IPS-18c (cell line): ENCODE measurements at regions not wholly inside any gene's neighbourhood (a gene's known extent, or its start where the extent isn't known, plus 50 kb on each side); places are given as distances from the start of the nearest gene placed in this dataset.

Experiments used
- H3K4me3 ChIP-seq: 2 replicates; pipeline ENCODE4 v1.7.0; 2013; ENCODE audit warnings: low read depth, mild to moderate bottlenecking, low read length, moderate library complexity; ENCODE audit not compliant: insufficient read depth
- H3K9me3 ChIP-seq: one replicate; pipeline ENCODE4 v1.6.1; 2013; ENCODE audit warnings: mild to moderate bottlenecking, low read length, moderate library complexity; ENCODE audit not compliant: control insufficient read depth, insufficient read depth

DNA sequence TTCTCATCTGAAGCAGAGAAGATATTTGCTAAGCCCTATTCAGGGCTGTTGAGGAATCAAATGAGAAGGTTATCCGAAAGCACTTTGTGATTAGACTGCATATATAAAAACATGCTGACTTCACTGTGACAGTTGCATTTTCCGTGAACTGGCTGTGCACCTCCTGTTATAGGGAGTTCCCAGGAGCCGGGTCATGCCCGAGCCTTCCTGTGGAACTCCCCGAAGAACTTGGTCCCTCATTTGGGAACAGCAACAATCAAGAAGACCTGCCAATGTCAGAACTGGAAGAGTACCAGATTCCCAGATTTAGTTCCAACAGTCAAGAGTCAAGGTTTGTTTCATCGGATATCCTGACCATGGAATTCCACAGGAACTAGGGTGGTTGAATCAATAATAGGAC is 130.4 kb upstream of the RAI14 start:
- Histone ChIP-seq H3K9me3 (no peaks in the 10 kb centered on the region), H3K4me3 (no peak overlapping the region)

DNA sequence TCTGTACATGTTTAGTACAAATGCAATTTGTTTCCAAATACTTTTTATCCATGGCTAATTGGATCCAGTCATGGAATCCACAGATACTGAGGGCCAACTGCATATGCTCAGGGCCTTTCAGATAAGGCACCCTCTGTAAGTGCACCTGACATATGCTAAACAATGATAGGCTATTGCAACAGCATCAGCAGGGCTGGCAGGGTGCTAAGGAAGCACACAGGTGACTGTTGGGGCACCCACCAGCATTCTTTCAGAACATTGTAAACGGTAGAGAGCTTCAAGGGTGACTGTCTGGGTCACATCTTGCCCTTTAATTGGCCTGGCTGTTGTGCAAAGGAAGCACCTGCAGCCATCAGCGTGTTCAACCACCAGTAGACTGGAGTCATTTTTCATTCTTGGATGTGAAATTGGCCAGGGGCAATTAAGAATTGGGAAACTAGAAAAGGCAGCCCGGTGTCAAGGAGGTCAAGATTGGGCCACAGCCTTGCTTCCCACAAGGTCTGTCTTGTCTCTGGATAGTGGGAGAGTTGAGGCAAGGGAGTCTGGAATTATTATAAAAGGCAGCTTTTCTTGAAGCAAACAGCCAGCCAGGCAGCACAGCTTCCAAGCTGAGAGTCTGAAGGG is 129.3 kb upstream of the RAI14 start:
- H3K4me3 ChIP-seq = no peak overlapping the region
- H3K9me3 ChIP-seq = no peaks in the 10 kb centered on the region

DNA sequence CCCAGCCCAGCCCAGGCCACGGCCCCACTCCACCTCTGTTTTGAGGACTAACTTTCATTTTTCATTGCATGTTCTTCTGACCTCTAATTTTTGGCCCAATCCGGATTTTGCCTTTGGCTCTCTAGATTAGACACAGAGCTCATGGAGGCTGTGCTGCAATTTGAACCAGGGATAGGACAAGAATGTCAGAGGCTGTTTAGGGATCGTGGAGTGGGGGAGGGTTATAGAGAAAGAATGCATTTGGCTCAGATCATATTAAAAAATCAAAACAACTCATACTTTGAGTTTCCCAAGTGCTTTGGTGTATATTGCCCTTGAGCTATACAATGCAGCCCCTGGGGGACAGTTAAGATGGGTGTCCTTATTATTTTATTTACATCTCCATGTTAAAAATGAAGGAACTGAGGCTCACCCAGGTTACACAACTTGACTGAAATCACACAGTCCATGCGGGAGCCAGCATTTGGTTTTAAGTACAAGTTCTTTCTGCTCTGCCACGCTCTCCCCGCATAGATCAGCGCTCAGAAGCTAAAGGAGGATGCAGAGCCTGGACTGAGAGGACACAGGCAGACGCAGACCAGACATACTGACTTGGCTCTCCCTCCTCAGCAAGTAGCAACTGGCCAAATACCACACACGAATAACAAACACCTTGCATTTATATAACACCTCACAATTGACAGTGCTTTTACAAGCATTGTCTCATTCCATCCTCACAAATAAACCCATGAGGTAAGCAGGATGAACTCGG is 126.4 kb upstream of the RAI14 start:
- H3K4me3 ChIP-seq = no peak overlapping the region

DNA sequence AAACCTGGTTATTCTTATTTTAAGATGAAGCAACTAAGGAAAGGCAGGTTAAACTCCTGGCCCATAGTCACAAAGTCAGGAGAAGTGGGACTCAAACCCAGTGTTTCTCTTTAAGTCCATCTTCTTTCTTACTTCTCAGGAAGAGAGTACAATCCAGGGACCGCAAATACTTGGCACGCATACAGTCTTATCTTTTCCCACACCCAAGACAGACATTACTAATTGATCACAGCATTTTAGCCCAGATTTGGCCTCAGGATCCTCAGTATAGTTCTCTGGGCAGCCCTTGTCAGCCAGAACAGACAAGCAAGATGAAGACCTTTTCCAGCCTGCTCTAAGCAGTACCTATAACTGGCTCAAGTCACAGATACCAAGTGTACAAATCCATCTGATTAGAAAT is 125.5 kb upstream of the RAI14 start:
- no peak overlapping the region for H3K4me3 ChIP-seq
- H3K9me3 ChIP-seq = no peaks in the 10 kb centered on the region

More for the DNA sequence above, 126.4 kb upstream of the RAI14 start:
- H3K9me3 ChIP-seq = no peaks in the 10 kb centered on the region

DNA sequence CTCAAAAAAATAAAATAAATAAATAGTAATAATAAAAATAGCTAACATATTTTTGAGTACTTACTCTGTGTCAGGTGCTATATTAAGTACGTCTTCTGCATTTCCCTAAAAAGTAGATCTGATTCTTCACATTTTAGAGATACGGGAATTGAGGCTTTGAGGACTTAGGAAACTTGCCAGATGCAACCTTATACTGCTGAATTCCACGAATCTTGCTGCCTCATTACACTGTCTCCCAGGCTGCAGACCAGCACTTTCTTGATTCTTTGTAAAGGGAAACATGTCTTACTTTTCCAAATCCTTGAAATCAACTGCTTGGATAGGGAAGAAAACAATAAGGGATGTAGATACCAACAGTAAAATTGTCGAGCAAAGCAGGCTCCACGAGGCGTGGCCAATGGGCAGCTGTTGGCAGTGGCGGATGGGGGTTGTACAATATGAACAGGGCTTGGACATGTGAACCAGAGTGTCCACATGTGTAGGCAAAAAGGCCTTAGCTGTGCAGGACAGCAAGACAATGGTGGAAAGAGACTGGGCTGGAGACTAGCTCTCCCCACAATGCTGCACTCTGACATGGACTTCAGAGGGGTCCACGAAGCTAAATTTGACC is 124.3 kb upstream of the RAI14 start:
- Histone ChIP-seq H3K9me3 (no peaks in the 10 kb centered on the region), H3K4me3 (no peak overlapping the region)

DNA sequence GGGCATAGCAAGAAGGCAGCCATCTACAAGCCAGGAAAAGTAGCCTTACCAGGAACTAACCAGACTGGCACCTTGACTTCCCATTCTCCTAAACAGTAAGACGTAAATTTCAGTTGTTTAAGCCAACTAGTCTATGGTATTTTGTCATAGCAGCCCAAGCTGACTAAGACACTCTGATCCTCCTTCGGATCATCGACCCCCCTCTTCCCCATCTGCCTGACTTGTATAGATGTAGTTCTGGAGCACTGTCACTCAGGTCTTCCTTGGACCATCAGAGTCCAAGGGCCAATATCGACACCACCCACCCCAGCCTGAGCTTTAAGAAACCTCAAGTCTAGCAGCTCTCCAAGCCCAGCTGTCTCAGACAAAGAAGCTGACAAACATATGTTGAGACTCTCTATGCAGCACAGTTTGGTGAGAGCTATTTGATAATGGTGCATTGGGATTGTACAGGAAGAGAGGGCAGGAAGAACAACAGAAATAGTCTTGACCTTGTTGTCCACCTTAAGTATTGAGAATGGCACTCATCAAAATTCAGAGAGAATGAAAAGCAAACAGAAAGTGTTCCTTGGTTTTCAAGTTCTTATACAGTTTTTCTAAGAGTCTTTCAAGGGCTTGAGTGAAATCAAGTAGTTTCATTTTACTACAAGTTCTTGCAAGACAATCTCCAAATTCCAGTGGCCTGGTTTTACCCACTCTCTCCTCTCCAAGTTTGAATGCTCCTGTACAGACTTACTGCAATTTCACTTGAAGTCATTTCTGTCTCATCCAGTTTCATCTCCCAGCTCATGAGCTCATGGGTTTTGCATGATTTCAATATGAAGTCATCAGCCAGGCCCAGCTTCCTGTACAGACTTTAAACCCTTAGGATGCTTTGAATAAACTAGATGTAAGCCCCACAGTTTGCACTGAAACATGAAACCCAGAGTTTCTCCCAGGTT is 122.3 kb upstream of the RAI14 start:
- H3K4me3 ChIP-seq = no peak overlapping the region
- no peaks in the 10 kb centered on the region for H3K9me3 ChIP-seq

DNA sequence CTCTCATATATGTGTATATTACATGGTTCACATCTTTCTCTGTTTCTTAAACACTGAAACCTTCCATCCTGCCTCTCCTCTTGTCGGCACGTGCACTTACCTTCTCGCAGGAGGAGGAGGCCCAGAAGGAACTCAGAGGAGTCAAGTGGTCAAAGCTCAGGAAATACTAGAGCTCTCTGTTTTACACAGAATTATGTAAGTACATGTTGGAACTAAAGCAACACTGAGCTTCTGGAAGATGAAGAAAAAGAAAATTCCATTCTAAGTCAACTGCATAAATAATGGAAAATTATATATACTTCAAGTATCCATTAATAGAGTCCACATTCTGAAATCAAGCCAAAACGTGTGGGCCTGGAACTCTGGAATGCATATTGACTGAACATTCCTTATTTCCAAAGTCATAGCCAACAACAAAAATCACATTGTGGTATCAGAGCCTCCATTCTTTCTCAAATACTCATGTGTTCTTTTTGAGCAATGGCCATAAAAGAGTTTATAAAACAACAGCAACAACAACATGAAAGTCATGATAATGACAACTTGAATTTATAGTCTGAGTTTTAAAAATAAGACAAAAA is 121.5 kb upstream of the RAI14 start:
- Histone ChIP-seq H3K9me3 (no peaks in the 10 kb centered on the region), H3K4me3 (no peak overlapping the region)

DNA sequence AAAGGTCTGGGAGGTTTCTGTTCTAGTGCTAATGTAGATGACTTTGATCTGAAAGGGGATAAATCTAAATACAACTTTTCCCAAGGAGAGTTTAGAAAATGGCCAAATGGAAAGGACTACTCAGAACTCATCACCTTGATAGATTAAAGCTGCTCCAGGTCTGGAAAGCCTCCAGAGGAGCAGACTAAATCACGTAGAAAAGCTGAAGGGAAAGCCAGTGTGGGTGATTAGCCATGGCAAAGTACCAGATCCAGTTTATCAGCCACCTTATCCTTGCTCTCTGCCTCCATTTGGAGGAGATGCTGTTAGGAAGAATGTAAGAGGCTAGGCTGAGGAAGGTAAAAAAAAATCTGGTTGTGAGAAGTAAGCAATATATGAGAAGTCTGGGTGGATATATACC is 120.7 kb upstream of the RAI14 start:
- H3K4me3 ChIP-seq = no peak overlapping the region
- H3K9me3 ChIP-seq = no peaks in the 10 kb centered on the region

DNA sequence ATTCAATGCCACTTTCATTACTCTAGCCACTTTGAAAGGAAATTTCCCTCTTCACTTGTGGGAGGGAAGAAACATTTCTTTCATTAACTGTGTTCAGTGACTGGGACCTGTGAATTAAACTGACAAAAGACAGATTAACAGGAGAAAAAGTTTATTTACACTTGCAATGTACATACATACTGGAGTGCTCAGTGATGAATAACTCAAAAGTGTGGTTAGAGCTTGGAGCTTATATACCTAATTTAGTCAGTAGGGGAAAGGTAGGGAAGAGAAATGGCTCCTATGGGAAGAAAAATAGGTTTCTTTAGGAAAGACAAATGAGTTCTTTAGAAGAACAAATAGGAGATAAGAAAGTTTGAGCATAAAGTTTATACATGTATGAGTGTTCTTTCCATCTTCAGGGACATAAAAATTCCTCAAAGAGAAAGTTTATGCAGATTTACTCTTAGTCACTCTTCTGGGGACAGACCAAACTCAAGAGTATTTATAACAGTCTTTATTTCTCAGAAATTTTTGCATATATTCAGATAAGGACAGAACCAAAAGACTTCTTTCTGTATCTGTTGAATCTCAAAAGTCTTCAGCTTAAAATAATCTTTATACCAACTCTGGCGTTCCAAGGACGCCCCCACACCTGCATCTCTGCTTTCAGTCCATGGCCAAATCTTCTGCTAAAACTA is 120.0 kb upstream of the RAI14 start:
- Histone ChIP-seq H3K4me3 (no peak overlapping the region), H3K9me3 (no peaks in the 10 kb centered on the region)

DNA sequence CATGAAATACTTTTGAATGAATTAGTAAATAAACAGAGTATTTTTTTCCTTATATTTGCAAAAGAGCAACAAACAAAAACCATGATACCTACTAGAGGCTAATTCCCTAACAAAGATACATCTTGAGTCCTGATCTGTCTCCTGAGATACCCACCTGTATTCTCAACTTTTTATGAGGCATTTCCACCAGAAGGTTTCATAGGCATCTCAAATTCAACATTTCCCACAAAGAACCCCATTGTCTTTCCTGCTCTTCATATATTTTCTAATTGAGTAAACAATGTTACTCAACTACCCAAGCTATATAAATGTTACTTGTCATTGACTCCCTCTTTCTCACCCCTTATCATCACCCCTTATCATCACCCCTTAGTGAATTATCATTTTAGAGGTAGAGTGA is 119.4 kb upstream of the RAI14 start:
- H3K4me3 ChIP-seq = no peak overlapping the region
- H3K9me3 ChIP-seq = no peaks in the 10 kb centered on the region

DNA sequence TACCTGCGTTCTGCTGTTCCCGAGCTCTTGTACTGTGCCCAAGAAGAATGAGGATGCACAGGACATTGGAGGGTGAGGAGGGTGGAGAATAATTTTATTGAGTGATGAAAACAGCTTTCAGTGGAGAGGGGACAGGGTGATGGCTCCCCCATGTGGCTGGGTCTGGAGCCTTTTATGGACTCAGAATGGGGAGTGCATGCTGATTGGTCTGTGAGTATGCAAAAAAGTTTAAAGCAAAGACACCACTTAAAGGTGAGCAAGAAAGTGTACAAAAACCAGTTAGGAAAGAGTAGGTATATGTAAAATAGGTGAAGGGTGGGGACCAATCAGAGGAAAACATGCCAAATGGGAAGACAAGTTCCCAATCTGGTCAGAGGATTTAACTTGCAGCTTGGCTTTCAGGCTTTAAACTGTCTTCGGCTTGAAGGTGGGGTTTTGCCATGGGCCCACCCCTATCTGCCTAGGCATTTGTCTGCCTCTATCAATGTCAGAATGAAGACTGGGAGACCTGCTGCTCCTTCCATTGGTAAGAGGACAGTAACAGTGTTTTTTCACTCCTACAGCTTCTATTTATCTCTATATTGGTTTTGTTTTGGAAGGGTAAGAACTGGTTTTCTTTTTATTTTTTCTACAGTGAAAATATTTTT is 118.0 kb upstream of the RAI14 start:
- Histone ChIP-seq H3K9me3 (no peaks in the 10 kb centered on the region), H3K4me3 (no peak overlapping the region)

DNA sequence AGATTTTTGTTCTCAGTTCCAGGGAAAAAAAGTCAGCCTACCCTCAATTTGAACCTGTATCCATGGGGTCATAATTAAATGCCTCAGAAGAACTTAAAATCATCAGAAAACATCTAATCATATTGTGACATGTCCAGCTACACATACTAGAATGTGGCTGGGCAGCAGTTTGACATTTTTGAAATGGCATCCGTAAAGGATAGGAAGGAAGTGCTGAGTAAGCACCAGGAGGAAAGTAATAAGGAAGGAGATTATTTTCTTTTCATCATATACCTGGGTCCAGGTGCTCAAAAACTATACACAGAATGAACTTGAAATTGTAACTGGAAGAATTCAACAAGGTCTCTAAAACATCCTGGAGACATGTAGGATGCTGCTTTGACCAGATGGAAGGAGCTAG is 116.9 kb upstream of the RAI14 start:
- Histone ChIP-seq H3K4me3 (no peak overlapping the region), H3K9me3 (no peaks in the 10 kb centered on the region)

DNA sequence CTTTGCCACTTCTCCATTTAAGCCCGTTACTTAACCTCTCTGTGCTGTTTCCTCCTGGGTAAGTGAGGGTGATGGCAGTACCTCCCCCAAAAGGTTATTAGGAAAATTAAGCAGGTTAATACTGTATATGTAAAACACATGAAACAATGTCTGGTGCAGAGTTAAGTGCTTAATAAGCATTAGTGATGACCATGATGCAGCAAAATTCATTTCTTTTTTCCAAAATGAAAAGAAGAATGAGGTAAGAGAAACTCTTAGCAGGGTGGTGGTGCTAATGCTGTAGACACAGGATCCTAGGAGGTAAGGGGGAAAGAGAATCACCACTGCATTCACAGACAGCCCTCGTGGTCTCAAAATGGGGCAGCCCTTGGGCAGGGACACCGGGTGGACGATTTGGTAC is 115.1 kb upstream of the RAI14 start:
- Histone ChIP-seq H3K9me3 (peaks cover 4% of the 10 kb centered on the region), H3K4me3 (no peak overlapping the region)

DNA sequence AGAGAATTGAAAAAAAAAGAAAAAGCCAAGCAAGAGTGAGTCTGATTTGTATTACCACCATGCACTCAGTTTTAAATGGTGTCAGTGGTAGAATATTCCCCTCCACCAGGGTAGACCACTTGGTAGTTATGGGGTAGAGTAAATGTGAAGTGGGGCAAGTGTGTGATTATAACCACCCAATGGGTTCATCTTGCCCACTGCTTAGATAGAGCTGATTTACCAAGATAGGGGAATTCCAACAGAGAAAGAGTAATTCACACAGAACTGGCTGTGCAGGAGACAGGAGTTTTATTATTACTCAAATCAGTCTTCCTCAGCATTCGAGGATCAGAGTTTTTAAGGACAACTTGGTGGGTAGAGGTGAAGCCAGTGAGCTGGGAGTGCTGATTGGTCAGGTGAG is 113.3 kb upstream of the RAI14 start:
- H3K9me3 ChIP-seq = peaks cover 10% of the 10 kb centered on the region
- H3K4me3 ChIP-seq = no peak overlapping the region

DNA sequence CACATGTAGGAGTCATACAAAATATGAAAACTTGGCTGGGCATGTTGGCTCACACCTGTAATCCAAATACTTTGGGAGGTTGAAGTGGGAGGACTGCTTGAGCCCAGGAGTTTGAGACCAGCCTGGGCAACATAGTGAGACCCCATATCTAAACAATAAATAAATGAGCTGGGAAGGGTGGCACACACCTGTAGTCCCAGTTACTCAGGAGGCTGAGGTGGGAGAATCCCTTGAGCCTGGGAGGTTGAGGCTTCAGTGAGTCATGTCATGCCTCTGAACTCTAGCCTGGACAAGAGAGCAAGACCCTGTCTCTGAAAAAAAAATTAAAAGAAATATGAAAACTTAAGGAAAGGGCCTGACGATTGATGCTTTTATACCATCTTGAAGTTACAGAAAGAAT is 112.4 kb upstream of the RAI14 start:
- no peak overlapping the region for H3K4me3 ChIP-seq
- H3K9me3 ChIP-seq = peaks cover 11% of the 10 kb centered on the region

DNA sequence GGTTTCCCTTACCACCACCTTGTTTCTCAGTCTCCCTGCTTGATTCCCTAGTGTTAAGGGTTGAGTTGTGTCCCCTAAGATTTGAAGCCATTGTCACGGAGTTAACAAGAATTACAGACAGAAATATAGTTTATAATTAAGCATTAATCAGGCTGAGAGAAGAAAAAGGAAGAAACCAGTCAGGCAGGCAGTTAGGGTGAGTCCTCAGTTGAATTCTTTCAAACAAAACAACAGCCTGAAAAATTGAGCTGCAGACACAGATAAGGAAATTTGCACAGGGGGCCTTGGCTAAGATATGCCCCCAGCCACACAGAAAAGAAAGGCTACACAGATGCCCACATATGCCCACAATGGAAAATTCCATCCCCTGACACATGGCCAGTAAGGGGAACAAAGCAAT is 111.7 kb upstream of the RAI14 start:
- H3K9me3 ChIP-seq = peaks cover 11% of the 10 kb centered on the region
- H3K4me3 ChIP-seq = no peak overlapping the region
